Esophagus muscularis mucosa (tissue), 4 donors: ENCODE measurements at regions not wholly inside any gene's neighbourhood (a gene's known extent, or its start where the extent isn't known, plus 50 kb on each side); places are given as distances from the start of the nearest gene placed in this dataset.

Experiments
- DNase-seq: peaks from one replicate; pipeline ENCODE4 v3.0.0-alpha.2; 2017; ENCODE audit errors: extremely low spot score
- H3K27ac ChIP-seq, 4 donors: fragments of 200-600 bp; sonication (generic); replicated peaks in 1 of 4; 1 replicate in 3 of 4; 2 replicates in 1 of 4; pipeline ENCODE4 v1.5.1; 2016 to 2019; ENCODE audit warnings: mild to moderate bottlenecking in 1 of 4
- H3K27me3 ChIP-seq, 4 donors: fragments of 200-600 bp; sonication (generic); one replicate each; pipeline versions ENCODE4 v1.5.1 to v1.6.0; 2016 to 2019
- H3K36me3 ChIP-seq, 4 donors: fragments of 200-600 bp; sonication (generic); one replicate each; pipeline ENCODE4 v1.5.1; 2016 to 2019
- H3K4me1 ChIP-seq, 4 donors: fragments of 200-600 bp; sonication (generic); one replicate each; pipeline ENCODE4 v1.5.1; 2016 to 2019
- H3K4me3 ChIP-seq, 4 donors: fragments of 200-600 bp; sonication (generic); 1 replicate in 2 of 4; 2 replicates in 2 of 4; pipeline ENCODE4 v1.5.1; 2016 to 2019; ENCODE audit warnings: mild to moderate bottlenecking in 4 of 4, moderate library complexity in 1 of 4
- H3K9me3 ChIP-seq, 4 donors: fragments of 200-600 bp; sonication (generic); 1 replicate in 3 of 4; 2 replicates in 1 of 4; pipeline ENCODE4 v1.5.1; 2016 to 2019
- EP300 ChIP-seq: sonication (generic); formaldehyde crosslinking; IDR thresholded peaks from one replicate; pipeline ENCODE4 v1.6.1; 2017; ENCODE audit warnings: antibody characterized with exemption
- POLR2A ChIP-seq: fragments of 450-650 bp; IDR thresholded peaks from one replicate; pipeline ENCODE4 v1.6.1; 2017; ENCODE audit warnings: antibody characterized with exemption, moderate library complexity, mild to moderate bottlenecking, low read depth
- POLR2AphosphoS5 ChIP-seq, 2 donors: sonication (generic); formaldehyde crosslinking; IDR thresholded peaks; one replicate each; pipeline ENCODE4 v1.6.1; 2017; ENCODE audit warnings: antibody characterized with exemption in 2 of 2
- WGBS: methylation state at CpG from one replicate; pipeline ENCODE4 v1.1.5; 2018; 5-methylcytosine and 5-hydroxymethylcytosine counted together
- intact Hi-C: fragments of 100-400 bp; cut with DNase I; formaldehyde crosslinking; loops from one replicate; pipeline ENCODE4 v1.15.1; 2023
- TF ChIP-seq, protein P1 (sequence below), 3 experiments: fragments of 200-600 bp in 2 of 3; fragments of 450-650 bp in 1 of 3; sonication (generic) in 2 of 3; IDR thresholded peaks; one replicate each; pipeline ENCODE4 v1.5.1; 2017 to 2019; ENCODE audit warnings: antibody characterized with exemption in 3 of 3, mild to moderate bottlenecking in 2 of 3, moderate library complexity in 1 of 3

DNA sequence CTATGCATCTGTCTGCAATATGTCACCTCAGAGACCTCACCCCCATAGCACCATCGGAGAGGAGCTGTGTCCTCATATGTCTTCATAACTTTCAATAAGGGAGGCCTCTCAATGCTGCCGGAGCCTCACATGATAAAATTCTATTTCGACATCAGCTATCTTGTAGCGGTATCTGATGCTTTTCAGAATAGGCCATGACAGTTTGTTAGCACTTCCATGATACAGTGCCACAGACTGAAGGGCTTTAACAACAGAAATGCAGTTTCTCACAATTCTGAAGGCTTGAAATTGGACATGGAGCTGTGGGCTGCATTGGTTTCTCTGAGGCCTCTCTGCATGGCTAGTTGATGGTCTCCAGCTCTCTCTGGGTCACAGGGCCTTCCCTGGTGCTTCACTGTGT is 125.0 kb upstream of the PZP start:
- intact Hi-C loops, result loop anchor here (5.0 kb wide), 1 partner anchor 374 kb away; no protein-coding TSS in a partner anchor
- Histone ChIP-seq H3K9me3 (peaks cover 0 to 5% (median 2%) of the 10 kb centered on the region in 4 donors), H3K36me3 (no peaks in the 10 kb centered on the region), H3K4me1 (peaks cover 0 to 6% (median 2%) of the 10 kb centered on the region in 4 donors), H3K27me3 (no peaks in the 10 kb centered on the region), H3K4me3 (no peak overlapping the region), H3K27ac (no peak overlapping the region)
- no peak for DNase-seq
- 78% methylated on average over 4 of the region's 4 CpGs for WGBS
- TF ChIP-seq POLR2A, result no peak
- no peak for TF ChIP-seq POLR2AphosphoS5 (IDR thresholded peaks at IDR 0.05)
- TF ChIP-seq, protein P1, sequence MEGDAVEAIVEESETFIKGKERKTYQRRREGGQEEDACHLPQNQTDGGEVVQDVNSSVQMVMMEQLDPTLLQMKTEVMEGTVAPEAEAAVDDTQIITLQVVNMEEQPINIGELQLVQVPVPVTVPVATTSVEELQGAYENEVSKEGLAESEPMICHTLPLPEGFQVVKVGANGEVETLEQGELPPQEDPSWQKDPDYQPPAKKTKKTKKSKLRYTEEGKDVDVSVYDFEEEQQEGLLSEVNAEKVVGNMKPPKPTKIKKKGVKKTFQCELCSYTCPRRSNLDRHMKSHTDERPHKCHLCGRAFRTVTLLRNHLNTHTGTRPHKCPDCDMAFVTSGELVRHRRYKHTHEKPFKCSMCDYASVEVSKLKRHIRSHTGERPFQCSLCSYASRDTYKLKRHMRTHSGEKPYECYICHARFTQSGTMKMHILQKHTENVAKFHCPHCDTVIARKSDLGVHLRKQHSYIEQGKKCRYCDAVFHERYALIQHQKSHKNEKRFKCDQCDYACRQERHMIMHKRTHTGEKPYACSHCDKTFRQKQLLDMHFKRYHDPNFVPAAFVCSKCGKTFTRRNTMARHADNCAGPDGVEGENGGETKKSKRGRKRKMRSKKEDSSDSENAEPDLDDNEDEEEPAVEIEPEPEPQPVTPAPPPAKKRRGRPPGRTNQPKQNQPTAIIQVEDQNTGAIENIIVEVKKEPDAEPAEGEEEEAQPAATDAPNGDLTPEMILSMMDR (IDR thresholded peaks at IDR 0.05), result no peak
- no peak for TF ChIP-seq EP300

DNA sequence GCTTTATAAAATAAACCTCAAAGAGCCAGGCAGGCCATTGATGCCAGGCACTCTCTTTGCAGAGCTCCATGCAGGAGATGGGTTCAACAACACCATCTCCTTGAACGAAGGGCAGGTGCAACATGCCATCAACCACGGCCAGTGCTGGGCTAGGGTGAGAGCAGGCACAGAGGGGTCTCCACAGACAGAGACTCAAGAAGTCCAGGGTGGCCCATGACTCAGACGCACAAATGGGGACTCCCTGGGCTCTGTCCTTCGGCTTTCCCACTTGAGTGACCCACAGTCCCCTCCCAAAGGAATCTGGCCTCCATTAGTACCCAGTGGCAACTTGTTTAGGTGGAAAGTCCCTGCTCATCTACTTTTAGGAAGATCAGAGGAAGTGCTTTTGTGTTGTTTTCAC is 124.4 kb upstream of the PZP start:
- intact Hi-C loops, result loop anchor here (5.0 kb wide), 1 partner anchor 375 kb away; no protein-coding TSS in a partner anchor
- H3K4me1 ChIP-seq, result peaks cover 0 to 6% (median 2%) of the 10 kb centered on the region in 4 donors
- no peaks in the 10 kb centered on the region for H3K27me3 ChIP-seq
- H3K4me3 ChIP-seq, result no peak overlapping the region
- DNase-seq, result no peak
- TF ChIP-seq, protein P1 (IDR thresholded peaks at IDR 0.05), result no peak
- no peak for TF ChIP-seq POLR2A
- WGBS, result 89% methylated on average over 4 of the region's 4 CpGs
- H3K36me3 ChIP-seq, result no peaks in the 10 kb centered on the region
- H3K27ac ChIP-seq, result no peak overlapping the region
- peaks cover 0 to 5% (median 2%) of the 10 kb centered on the region in 4 donors for H3K9me3 ChIP-seq

DNA sequence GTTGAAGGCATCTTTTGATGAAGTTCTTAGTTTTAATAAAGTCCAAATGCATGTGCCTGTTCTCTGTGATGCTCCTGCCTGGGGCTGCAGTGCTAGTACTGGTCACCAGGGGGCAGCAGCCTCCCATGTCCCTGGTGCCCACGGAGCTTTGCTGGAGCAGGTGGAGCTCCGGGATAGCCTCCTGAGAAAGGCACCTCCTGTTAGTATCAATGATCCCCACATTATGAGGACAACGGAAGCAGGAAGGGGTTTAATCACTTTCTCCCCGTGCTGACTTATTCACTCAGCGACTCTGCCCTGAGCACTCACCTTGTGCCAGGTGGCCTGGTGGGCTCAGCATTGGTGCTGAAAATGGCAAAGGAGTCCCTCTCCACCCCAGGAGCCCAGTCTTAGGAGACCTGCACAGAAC is 123.0 kb upstream of the PZP start:
- TF ChIP-seq, protein P1 (IDR thresholded peaks at IDR 0.05), result peak; percentile 90 to 94 (median 92)
- TF ChIP-seq POLR2AphosphoS5 (IDR thresholded peaks at IDR 0.05), result no peak

DNA sequence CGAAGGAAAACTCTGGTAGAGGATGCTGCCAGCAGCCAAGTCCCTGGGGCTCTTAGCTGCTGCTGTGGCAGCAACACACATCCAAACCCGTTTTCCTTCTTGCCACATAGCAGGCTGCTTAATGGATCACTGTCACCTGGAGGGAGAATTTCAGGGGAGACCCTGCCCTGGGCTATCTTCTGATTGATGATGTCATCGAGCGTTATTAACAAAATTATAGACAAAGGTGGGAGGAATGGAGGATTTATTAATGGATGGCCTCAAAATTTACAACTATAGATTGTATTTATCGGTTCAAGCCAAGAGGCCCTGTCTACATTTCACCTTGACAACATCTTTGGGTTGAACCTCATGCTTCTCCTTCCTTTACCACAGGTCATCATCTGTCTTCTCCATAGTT is 120.8 kb upstream of the PZP start:
- no peak overlapping the region for H3K4me3 ChIP-seq
- intact Hi-C loops, result no loop called here
- TF ChIP-seq POLR2AphosphoS5 (IDR thresholded peaks at IDR 0.05) (no peak), POLR2A (no peak), EP300 (no peak)
- TF ChIP-seq, protein P1 (IDR thresholded peaks at IDR 0.05), result no peak
- no peak for DNase-seq
- H3K27ac ChIP-seq, result no peak overlapping the region
- H3K4me1 ChIP-seq, result peaks cover 0 to 6% (median 2%) of the 10 kb centered on the region in 4 donors
- 90% methylated on average over 5 of the region's 5 CpGs for WGBS
- H3K27me3 ChIP-seq, result no peaks in the 10 kb centered on the region
- H3K36me3 ChIP-seq, result no peaks in the 10 kb centered on the region
- H3K9me3 ChIP-seq, result no peaks in the 10 kb centered on the region

More for the DNA sequence above, 123.0 kb upstream of the PZP start:
- no peak overlapping the region for H3K4me3 ChIP-seq
- intact Hi-C loops, result loop anchor here (2.0 to 5.0 kb wide), 2 partner anchors 138 to 376 kb away; no protein-coding TSS in a partner anchor
- H3K36me3 ChIP-seq, result no peaks in the 10 kb centered on the region
- 13% methylated on average over 4 of the region's 5 CpGs for WGBS
- peaks cover 0 to 6% (median 2%) of the 10 kb centered on the region in 4 donors for H3K4me1 ChIP-seq
- no peak overlapping the region for H3K27ac ChIP-seq
- peaks cover 0 to 5% (median 2%) of the 10 kb centered on the region in 4 donors for H3K9me3 ChIP-seq
- H3K27me3 ChIP-seq, result no peaks in the 10 kb centered on the region
- DNase-seq, result no peak

DNA sequence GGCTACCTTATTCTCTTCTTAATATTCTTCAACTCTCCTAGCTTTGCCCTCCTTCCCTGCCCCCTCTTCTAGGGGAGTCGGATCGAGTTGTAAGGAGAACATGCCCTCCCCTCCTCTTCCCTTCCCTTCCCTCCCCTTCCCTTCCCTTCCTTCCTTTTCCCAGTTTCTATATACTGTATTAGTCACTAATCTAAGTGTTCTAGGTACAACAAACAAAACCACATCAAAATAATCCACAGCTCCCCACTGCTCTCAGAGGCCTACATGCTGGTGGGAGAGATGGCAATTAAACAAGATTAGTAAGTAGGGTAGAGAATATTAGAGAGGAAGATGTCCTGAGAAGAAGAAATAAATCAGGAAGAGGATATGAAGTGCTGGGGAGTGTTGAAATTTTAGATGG is 119.9 kb upstream of the PZP start:
- H3K4me1 ChIP-seq, result peaks cover 0 to 6% (median 2%) of the 10 kb centered on the region in 4 donors
- WGBS, result 84% methylated on average over 2 of the region's 2 CpGs
- no peak overlapping the region for H3K4me3 ChIP-seq
- no peak overlapping the region for H3K27ac ChIP-seq
- no peak for DNase-seq
- TF ChIP-seq, protein P1 (IDR thresholded peaks at IDR 0.05), result no peak
- TF ChIP-seq EP300 (no peak), POLR2A (no peak), POLR2AphosphoS5 (IDR thresholded peaks at IDR 0.05) (no peak)
- intact Hi-C loops, result no loop called here
- H3K36me3 ChIP-seq, result no peaks in the 10 kb centered on the region
- no peaks in the 10 kb centered on the region for H3K9me3 ChIP-seq
- H3K27me3 ChIP-seq, result no peaks in the 10 kb centered on the region
